ENCODE measurements at regions not wholly inside any gene's neighbourhood (a gene's known extent, or its start where the extent isn't known, plus 50 kb on each side); places are given as distances from the start of the nearest gene placed in this dataset.

- TF ChIP-seq NFIC (IDR thresholded peaks at IDR 0.05; ENCODE audit: borderline replicate concordance) (no peak), TCF12 (IDR thresholded peaks at IDR 0.05) (peak; percentile 66), GABPA (IDR thresholded peaks at IDR 0.05; ENCODE audit: low read depth) (no peak)
- TF ChIP-seq, protein P1, sequence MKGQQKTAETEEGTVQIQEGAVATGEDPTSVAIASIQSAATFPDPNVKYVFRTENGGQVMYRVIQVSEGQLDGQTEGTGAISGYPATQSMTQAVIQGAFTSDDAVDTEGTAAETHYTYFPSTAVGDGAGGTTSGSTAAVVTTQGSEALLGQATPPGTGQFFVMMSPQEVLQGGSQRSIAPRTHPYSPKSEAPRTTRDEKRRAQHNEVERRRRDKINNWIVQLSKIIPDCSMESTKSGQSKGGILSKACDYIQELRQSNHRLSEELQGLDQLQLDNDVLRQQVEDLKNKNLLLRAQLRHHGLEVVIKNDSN (IDR thresholded peaks at IDR 0.05; ENCODE audit: borderline replicate concordance, low read depth) = no peak
Measured at GRCh38 chr5:14954616-14955343, 83.2 kb upstream of the ANKH start (continued).

GRCh38 chr5:14954216-14954615, 82.6 kb upstream of the ANKH start:
- Histone ChIP-seq H3K4me1 (ENCODE audit: control insufficient read depth in 1 of 2, insufficient read depth in 2 of 2, low read depth in 1 of 2, low read length in 1 of 2) (peaks cover 0 to 18% of the 10 kb centered on the region in 2 experiments; a peak in 2 of 4 replicates), H2AFZ (ENCODE audit: low read depth) (no peak overlapping the region), H3K27me3 (ENCODE audit: insufficient read depth) (no peaks in the 10 kb centered on the region), H3K4me3 (ENCODE audit: low read depth in 2 of 2, low read length in 1 of 2) (no peak overlapping the region), H3K4me2 (no peak overlapping the region), H3K9me3 (no peaks in the 10 kb centered on the region), H3K79me2 (ENCODE audit: insufficient read depth) (no peaks in the 10 kb centered on the region), H4K20me1 (ENCODE audit: insufficient read depth) (no peaks in the 10 kb centered on the region), H3K9ac (no peak overlapping the region), H3F3A (replicated peaks; ENCODE audit: insufficient read depth) (no peaks in the 10 kb centered on the region), H3K9me2 (no peaks in the 10 kb centered on the region), H3K27ac (ENCODE audit: low read depth in 2 of 2, low read length in 1 of 2) (peak overlapping the region in 1 of 2 experiments; percentile 77; a peak in 1 of 4 replicates), H3K36me3 (replicated peaks in 1 of 2; ENCODE audit: control insufficient read depth in 1 of 2, insufficient read depth in 2 of 2, low read length in 1 of 2) (no peaks in the 10 kb centered on the region)
- POLR2A ChIA-PET = no interaction called here
- TF ChIP-seq RCOR1 (IDR thresholded peaks at IDR 0.05; ENCODE audit: low read length) = no peak
- no peak for TF ChIP-seq ELF1 (IDR thresholded peaks at IDR 0.05)
- TF ChIP-seq RXRA (IDR thresholded peaks at IDR 0.05; ENCODE audit: borderline replicate concordance, low read depth) = no peak
- no peak for TF ChIP-seq CTCF (IDR thresholded peaks at IDR 0.05)
- no peak for TF ChIP-seq JUND (IDR thresholded peaks at IDR 0.05)
- 82% methylated on average over 1 of the region's 1 CpG for WGBS (ENCODE audit: low lambda C conversion rate)
- CTCF ChIA-PET = interaction anchor here (1.0 kb wide), 1 partner anchor 50 kb away, joined by 3 read pairs; no protein-coding TSS in a partner anchor
- no peak for DNase-seq

DNA sequence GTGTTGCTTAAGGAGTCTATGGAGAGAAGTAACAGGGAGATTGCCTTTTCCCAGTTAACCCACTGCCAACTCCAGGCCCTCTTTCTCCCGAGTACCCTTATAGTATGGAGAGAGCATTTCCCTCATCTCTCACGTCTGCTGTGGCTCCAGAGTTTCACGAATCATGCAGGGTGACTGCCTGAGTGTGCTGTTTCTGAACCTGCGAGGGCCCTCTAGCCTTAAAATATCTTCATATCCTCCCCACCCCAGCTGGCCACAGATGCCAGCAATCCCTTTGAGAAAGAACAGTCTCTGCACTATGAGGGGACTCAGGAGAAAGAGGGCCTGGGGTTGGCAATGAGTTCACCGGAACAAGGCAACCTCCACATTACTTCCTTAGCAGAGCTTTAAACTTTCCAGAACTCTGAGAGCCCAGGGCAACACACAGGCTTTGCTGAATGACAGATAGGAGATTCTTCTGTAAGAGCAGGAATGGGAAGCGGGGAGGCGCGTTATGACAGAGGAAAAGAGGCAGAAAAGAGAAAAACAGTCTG, 81.6 kb upstream of the ANKH start:
- H3K4me3 ChIP-seq (ENCODE audit: low read depth in 2 of 2, low read length in 1 of 2) = no peak overlapping the region
- H3F3A ChIP-seq (replicated peaks; ENCODE audit: insufficient read depth) = no peaks in the 10 kb centered on the region
- H2AFZ ChIP-seq (ENCODE audit: low read depth) = no peak overlapping the region
- H3K79me2 ChIP-seq (ENCODE audit: insufficient read depth) = no peaks in the 10 kb centered on the region
- no peak overlapping the region for H3K9ac ChIP-seq
- H3K4me2 ChIP-seq = no peak overlapping the region
- ChIA-PET POLR2A (no interaction called here), CTCF (interaction anchor here (1.0 kb wide), 1 partner anchor 51 kb away, joined by 4 read pairs; no protein-coding TSS in a partner anchor)
- TF ChIP-seq, protein P2, sequence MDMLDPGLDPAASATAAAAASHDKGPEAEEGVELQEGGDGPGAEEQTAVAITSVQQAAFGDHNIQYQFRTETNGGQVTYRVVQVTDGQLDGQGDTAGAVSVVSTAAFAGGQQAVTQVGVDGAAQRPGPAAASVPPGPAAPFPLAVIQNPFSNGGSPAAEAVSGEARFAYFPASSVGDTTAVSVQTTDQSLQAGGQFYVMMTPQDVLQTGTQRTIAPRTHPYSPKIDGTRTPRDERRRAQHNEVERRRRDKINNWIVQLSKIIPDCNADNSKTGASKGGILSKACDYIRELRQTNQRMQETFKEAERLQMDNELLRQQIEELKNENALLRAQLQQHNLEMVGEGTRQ (IDR thresholded peaks at IDR 0.05; ENCODE audit: borderline replicate concordance, low read depth, low read length) = no peak
- TF ChIP-seq JUND (IDR thresholded peaks at IDR 0.05) (no peak), CTCF (IDR thresholded peaks at IDR 0.05) (no peak), RCOR1 (IDR thresholded peaks at IDR 0.05; ENCODE audit: low read length) (no peak), GABPA (IDR thresholded peaks at IDR 0.05; ENCODE audit: low read depth) (no peak), FOXJ3 (CRISPR knock-in tag; IDR thresholded peaks at IDR 0.05) (no peak), MXI1 (IDR thresholded peaks at IDR 0.05; ENCODE audit: low read depth, low read length) (no peak), RXRA (IDR thresholded peaks at IDR 0.05; ENCODE audit: borderline replicate concordance, low read depth) (no peak), NFIC (IDR thresholded peaks at IDR 0.05; ENCODE audit: borderline replicate concordance) (no peak), NRF1 (IDR thresholded peaks at IDR 0.05; ENCODE audit: low read depth, low read length) (no peak), TAF1 (IDR thresholded peaks at IDR 0.05; ENCODE audit: borderline replicate concordance, low read depth, low read length) (no peak), RFX5 (IDR thresholded peaks at IDR 0.05; ENCODE audit: low read length) (no peak)
- TF ChIP-seq, protein P3, sequence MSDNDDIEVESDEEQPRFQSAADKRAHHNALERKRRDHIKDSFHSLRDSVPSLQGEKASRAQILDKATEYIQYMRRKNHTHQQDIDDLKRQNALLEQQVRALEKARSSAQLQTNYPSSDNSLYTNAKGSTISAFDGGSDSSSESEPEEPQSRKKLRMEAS (IDR thresholded peaks at IDR 0.05; ENCODE audit: low read depth) = no peak
- no peaks in the 10 kb centered on the region for H4K20me1 ChIP-seq (ENCODE audit: insufficient read depth)
- no peaks in the 10 kb centered on the region for H3K27me3 ChIP-seq (ENCODE audit: insufficient read depth)
- peak overlapping the region in 1 of 2 experiments; percentile 7; a peak in 1 of 4 replicates for H3K27ac ChIP-seq (ENCODE audit: low read depth in 2 of 2, low read length in 1 of 2)
- H3K4me1 ChIP-seq (ENCODE audit: control insufficient read depth in 1 of 2, insufficient read depth in 2 of 2, low read depth in 1 of 2, low read length in 1 of 2) = peaks cover 0 to 18% of the 10 kb centered on the region in 2 experiments; a peak in 2 of 4 replicates
- WGBS (ENCODE audit: low lambda C conversion rate) = 75% methylated on average over 8 of the region's 8 CpGs
- DNase-seq = no peak
- no peaks in the 10 kb centered on the region for H3K9me2 ChIP-seq
- no peaks in the 10 kb centered on the region for H3K9me3 ChIP-seq
- H3K36me3 ChIP-seq (replicated peaks in 1 of 2; ENCODE audit: control insufficient read depth in 1 of 2, insufficient read depth in 2 of 2, low read length in 1 of 2) = no peaks in the 10 kb centered on the region

All from SK-N-SH (cell line).